SK-N-MC (cell line): ENCODE measurements at regions not wholly inside any gene's neighbourhood (a gene's known extent, or its start where the extent isn't known, plus 50 kb on each side); places are given as distances from the start of the nearest gene placed in this dataset.

ENCODE experiments used
- EZH2 ChIP-seq: fragments of 200-600 bp; sonication (generic); IDR thresholded peaks from one replicate; pipeline ENCODE4 v1.6.1; 2017; ENCODE audit warnings: antibody characterized with exemption
- FOXP2 ChIP-seq: optimal IDR thresholded peaks from 2 replicates; pipeline ENCODE3; 2011; ENCODE audit warnings: mild to moderate bottlenecking, moderate library complexity; ENCODE audit not compliant: insufficient read depth; ENCODE audit errors: extremely low read length, control extremely low read depth
- POLR2AphosphoS5 ChIP-seq: IDR thresholded peaks from 2 replicates; pipeline ENCODE4 v1.6.1; 2012; ENCODE audit warnings: mild to moderate bottlenecking, low read depth, low read length, borderline replicate concordance

DNA sequence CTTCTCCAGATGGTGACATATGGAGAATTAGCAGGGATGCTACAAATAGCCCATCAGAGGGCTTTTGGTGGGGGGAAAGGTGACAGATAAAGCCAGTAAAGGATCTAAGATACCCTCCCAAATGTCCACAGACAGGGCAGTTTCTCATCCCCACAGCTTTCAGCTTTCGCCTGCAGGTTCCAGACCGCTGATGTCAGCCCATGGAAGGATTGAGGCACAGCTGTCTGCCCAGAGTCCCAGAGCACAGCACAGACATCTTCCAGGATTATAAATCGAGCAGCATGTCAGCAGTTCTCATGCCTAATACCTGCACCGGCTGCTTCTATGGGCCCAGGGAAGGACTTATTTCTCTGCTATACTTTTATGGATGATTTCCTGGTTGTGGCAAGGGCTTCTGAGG lies 96.7 kb upstream of the MXRA5 start:
- TF ChIP-seq POLR2AphosphoS5 (no peak), EZH2 (no peak), FOXP2 (no peak)
